Activated naive CD4-positive, alpha-beta T cell treated with anti-CD3 and anti-CD28 coated beads, Interleukin-2, amount 10 ng/mL, durations not matched to agents 7 days and 5 days (primary cell): ENCODE measurements at regions not wholly inside any gene's neighbourhood (a gene's known extent, or its start where the extent isn't known, plus 50 kb on each side); places are given as distances from the start of the nearest gene placed in this dataset.

Experiments used
- CTCF ChIA-PET: fragments of 350-600 bp; sonication (Branson Sonifier 250); formaldehyde crosslinking; loops from one replicate; lab custom pipeline; 2021; ENCODE audit warnings: antibody characterized with exemption; lab: Charles Lee
- DNase-seq: peaks from one replicate; pipeline ENCODE4 v3.0.0-alpha.2; 2020
- H3K27ac Mint-ChIP-seq: one replicate; pipeline ENCODE4 v1.8.0; 2021; ENCODE audit warnings: mild to moderate bottlenecking, moderate library complexity, mixed read lengths
- H3K27me3 Mint-ChIP-seq: one replicate; pipeline ENCODE4 v1.8.0; 2021; ENCODE audit warnings: mild to moderate bottlenecking, mixed read lengths
- H3K36me3 Mint-ChIP-seq: one replicate; pipeline ENCODE4 v1.8.0; 2021; ENCODE audit warnings: mixed read lengths
- H3K4me1 Mint-ChIP-seq: one replicate; pipeline ENCODE4 v1.8.0; 2021; ENCODE audit warnings: mixed read lengths
- H3K4me3 Mint-ChIP-seq: one replicate; pipeline ENCODE4 v1.8.0; 2021; ENCODE audit warnings: mild to moderate bottlenecking, moderate library complexity, mixed read lengths
- H3K9me3 Mint-ChIP-seq: one replicate; pipeline ENCODE4 v1.8.0; 2021; ENCODE audit warnings: mixed read lengths

DNA sequence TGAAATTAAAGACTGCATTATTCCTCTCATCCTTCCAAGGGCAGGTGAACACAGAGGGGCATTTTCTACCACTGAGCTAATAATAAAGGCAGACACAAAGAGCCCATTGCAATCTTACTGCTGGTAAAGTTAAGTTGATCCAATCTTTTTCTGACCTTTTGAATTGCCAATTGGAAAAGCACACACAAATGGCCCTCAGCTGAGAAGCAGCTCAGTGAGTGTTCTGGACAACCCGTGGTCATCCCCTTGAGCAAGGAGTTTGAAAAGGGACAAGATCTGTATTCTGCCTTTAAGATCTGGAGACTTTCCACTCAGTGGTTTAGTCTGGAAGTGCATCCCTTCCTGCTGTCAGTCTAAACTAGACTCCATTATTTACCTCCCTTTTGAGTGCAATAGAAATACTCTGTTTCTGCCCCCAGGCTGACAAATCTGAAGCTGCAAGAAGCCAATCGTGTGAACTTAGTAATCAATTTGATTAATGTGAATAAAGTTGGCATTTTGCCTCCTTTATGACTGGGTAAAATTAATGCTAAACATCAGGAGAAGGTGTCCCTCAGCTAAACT, 835.7 kb downstream of the MAT2B start:
- Mint-ChIP-seq H3K27me3 (no peaks in the 10 kb centered on the region), H3K4me1 (no peaks in the 10 kb centered on the region), H3K36me3 (no peaks in the 10 kb centered on the region), H3K4me3 (no peak overlapping the region), H3K9me3 (peaks cover 6% of the 10 kb centered on the region), H3K27ac (no peak overlapping the region)
- DNase-seq, result no peak
- CTCF ChIA-PET, result no interaction called here

DNA sequence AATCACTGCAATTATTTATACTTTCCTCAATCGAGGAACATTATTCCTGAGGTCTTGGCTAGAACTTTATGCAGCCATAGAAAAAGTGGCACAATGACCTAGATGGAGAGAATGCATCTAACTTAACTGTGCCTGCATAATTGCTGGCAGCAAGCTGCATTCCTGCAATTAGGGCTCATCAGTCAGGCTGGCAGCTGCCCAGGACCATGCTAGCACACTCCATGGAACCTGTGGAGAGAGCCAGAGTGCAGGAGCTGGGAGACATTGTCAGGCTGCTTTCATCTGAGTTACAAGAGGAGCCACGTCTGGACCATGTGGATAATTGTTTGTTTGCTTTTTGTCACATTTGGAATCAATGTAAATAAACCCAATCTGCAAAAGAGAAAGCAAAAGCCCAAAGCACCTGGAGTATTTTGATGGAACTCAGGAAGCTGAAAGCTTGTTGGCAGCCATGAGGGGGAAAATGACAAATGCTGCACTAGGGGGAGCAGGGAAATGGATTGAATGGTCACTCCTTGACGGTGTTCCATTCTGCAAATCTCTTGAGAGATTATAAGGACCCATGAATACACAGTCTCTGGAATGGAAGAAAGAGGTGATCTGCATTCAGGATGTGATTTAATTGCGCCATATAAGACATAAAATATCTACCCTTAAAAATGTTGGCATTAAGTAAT, 839.9 kb downstream of the MAT2B start:
- Mint-ChIP-seq H3K36me3 (no peaks in the 10 kb centered on the region), H3K27ac (no peak overlapping the region), H3K4me1 (no peaks in the 10 kb centered on the region), H3K27me3 (no peaks in the 10 kb centered on the region), H3K9me3 (no peaks in the 10 kb centered on the region), H3K4me3 (no peak overlapping the region)
- CTCF ChIA-PET, result no interaction called here
- DNase-seq, result no peak

DNA sequence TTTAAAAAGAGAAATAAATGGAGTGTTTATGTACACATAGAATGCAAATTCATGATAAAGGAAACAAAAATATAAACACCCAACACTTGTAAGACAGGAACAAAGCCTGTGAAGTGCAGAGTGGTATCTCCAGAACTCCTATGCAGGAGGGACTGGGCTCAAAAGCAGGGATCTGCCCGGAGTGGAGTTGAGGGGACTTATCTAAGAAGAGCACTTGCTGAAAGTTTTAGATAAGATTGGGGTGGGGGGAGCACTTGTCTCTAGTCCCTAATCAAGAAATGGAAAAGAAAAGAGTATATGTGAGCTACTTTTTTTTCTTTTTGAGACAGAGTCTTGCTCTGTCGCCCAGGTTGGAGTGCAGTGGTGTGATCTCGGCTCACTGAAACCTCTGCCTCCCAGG, 840.4 kb downstream of the MAT2B start:
- DNase-seq, result no peak
- H3K27ac Mint-ChIP-seq, result no peak overlapping the region
- no peaks in the 10 kb centered on the region for H3K27me3 Mint-ChIP-seq
- H3K36me3 Mint-ChIP-seq, result no peaks in the 10 kb centered on the region
- no peak overlapping the region for H3K4me3 Mint-ChIP-seq
- H3K9me3 Mint-ChIP-seq, result no peaks in the 10 kb centered on the region
- CTCF ChIA-PET, result no interaction called here
- no peaks in the 10 kb centered on the region for H3K4me1 Mint-ChIP-seq

DNA sequence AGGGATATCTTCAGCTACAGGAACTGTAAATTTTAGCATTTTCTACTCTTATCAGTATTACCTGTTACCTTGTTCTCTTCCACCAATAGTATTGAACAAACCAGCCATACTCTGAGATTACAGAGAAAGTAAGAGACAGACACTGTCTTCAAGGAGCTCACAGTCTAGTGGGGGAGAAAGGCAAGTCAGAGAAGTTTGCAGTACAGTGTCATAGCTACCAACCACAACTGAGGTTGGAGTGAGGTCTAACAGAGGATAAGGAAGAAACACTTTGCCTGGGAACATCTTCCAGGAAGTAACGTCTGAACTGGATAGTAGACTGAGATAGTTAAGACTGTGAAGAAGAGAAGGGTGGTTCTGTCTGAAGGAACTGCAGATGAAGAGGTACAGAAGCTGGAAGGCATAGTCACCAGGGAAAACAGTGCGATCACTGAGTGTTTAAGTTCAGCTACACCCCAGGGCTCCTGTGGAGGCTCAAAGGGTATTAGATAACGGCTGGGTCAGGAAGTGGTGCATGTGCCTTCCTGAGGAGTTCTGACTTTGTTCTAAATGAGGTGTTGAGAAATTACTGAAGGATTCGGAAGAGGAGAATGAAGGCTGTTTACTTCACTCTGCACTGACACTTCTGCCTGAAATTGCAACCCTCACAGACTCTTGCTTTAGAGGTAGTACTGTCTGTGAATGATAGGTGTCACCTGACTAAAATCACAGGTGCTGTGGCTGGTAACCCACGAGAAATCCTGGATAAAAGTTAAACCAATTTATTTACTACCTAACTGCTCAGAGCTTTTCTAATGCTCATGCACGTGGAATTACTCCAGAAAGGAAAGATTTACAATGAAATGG, 841.6 kb downstream of the MAT2B start:
- Mint-ChIP-seq H3K4me3 (no peak overlapping the region), H3K4me1 (no peaks in the 10 kb centered on the region)

DNA sequence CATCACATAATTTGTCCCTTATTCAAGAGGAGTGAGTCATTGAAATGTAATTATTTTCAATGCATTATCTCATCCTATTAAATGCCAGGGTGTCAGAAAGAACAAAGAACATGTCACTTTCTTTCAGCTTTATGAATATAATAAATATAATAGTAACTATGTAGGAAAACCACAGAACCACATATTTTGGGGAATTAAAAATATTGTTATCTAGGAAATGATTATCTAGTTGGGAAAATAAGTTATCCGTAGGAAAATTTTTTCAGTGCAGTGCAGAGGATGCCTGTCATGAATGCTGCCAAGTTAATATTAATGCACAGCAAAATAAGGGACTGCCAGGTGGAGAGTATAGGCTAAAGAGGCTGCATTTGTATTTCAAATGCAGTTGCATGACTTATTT, 844.8 kb downstream of the MAT2B start:
- CTCF ChIA-PET, result no interaction called here
- no peaks in the 10 kb centered on the region for H3K9me3 Mint-ChIP-seq
- H3K4me3 Mint-ChIP-seq, result no peak overlapping the region
- H3K27me3 Mint-ChIP-seq, result no peaks in the 10 kb centered on the region
- H3K27ac Mint-ChIP-seq, result no peak overlapping the region
- H3K36me3 Mint-ChIP-seq, result no peaks in the 10 kb centered on the region
- H3K4me1 Mint-ChIP-seq, result no peaks in the 10 kb centered on the region
- DNase-seq, result no peak

More for the DNA sequence above, 841.6 kb downstream of the MAT2B start:
- CTCF ChIA-PET, result no interaction called here
- Mint-ChIP-seq H3K36me3 (no peaks in the 10 kb centered on the region), H3K27ac (no peak overlapping the region), H3K9me3 (no peaks in the 10 kb centered on the region), H3K27me3 (no peaks in the 10 kb centered on the region)
- no peak for DNase-seq

DNA sequence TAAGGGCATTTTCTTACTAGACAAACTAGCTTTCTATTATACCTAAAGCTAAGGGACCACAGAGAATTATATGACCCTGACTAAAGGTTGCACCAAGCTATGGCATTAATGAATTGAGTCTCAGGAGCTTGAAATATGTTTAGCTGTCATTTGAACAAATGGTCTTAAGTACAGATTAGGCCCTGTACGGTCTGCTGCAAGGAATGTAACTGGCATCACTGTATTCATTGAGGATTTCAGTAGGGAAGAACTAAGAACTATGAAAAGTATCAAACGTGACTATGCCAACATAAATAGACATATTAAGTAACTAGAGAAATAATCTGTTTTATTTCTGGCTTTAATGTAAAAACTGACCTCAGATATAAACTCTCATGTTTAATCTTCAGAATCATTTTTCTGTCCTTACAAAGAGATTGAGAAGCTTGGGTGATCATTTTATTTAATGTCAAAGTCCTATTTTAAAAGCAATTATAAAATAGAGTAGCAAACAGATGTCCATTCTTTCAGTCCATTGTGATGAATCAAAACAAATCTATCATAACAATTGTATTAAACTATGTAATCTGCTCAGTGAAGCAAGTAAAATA, 845.9 kb downstream of the MAT2B start:
- Mint-ChIP-seq H3K4me3 (no peak overlapping the region), H3K36me3 (no peaks in the 10 kb centered on the region), H3K4me1 (no peaks in the 10 kb centered on the region), H3K27ac (no peak overlapping the region), H3K27me3 (no peaks in the 10 kb centered on the region), H3K9me3 (no peaks in the 10 kb centered on the region)
- CTCF ChIA-PET, result no interaction called here
- DNase-seq, result no peak

DNA sequence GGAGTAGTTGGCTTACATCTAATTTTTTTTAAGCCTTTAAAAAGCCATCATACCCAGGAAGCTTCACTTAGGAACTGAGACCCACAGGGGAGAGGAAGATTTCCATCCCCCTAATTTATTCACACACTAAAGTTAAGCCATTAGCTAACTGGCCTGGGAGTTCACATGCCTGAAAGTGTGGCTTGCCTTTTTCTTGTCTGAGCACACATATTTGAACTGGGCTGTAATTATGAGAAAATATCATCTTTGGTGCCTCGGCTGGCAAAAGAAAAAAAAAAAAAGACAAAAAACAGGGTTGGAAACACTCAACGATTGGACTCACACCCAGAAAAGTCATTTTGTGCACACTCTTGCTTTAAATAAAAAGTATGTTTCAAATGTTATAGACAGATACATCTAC, 847.3 kb downstream of the MAT2B start:
- Mint-ChIP-seq H3K4me3 (no peak overlapping the region), H3K9me3 (peaks cover 2% of the 10 kb centered on the region), H3K36me3 (no peaks in the 10 kb centered on the region), H3K27me3 (no peaks in the 10 kb centered on the region), H3K27ac (no peak overlapping the region), H3K4me1 (no peaks in the 10 kb centered on the region)
- CTCF ChIA-PET, result no interaction called here
- DNase-seq, result no peak

DNA sequence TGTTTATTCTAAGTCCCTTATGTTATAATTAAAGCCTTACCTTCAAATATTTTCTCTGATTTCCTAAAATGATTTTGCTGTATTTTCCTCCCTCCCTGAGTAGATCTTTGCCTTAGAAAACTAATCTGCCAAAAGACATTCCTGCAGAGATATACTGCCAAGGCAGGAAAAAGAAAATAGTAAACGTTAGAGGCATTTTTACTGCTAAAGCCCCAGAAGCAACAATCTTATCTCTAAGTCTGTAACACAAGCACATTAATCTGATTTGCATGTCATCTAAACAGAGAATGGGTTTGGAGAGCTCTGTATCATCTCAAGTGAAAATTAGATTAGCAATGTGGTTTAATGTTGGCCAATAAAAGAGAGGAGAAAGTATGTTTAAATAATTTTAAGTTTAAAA, 847.7 kb downstream of the MAT2B start:
- CTCF ChIA-PET, result no interaction called here
- Mint-ChIP-seq H3K27ac (no peak overlapping the region), H3K9me3 (peaks cover 2% of the 10 kb centered on the region), H3K27me3 (no peaks in the 10 kb centered on the region), H3K36me3 (no peaks in the 10 kb centered on the region), H3K4me1 (no peaks in the 10 kb centered on the region), H3K4me3 (no peak overlapping the region)
- no peak for DNase-seq

DNA sequence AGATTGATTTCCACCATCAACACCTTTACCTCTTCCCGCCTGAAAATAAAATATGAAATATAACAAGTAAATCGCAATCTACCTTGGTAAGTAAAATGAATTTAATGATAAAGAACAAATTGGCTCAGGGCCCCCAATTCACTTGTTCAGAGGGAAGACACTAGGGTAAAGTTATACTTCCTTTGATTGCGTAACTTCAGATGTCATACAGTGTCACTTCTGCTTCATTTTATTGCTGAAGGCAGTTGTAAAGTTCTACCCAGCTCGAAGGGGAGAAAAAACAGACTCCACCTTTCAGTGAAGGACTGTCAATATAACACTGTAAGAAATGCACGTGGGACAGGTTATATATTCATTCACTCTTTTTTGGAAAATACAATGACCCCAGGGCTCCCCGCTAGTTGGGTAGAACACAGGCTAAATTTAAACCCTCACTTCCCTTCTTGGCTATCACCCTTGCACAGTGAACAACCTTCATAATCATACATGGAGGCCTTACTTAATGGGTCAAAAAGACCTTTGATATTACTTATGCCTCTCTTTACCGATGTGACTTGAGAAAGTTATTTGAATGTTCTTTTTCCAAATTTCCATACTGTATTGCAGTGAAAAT, 848.8 kb downstream of the MAT2B start:
- DNase-seq, result no peak
- H3K36me3 Mint-ChIP-seq, result no peaks in the 10 kb centered on the region
- CTCF ChIA-PET, result no interaction called here
- no peak overlapping the region for H3K27ac Mint-ChIP-seq
- no peaks in the 10 kb centered on the region for H3K4me1 Mint-ChIP-seq
- H3K27me3 Mint-ChIP-seq, result no peaks in the 10 kb centered on the region
- H3K9me3 Mint-ChIP-seq, result peaks cover 2% of the 10 kb centered on the region
- no peak overlapping the region for H3K4me3 Mint-ChIP-seq

DNA sequence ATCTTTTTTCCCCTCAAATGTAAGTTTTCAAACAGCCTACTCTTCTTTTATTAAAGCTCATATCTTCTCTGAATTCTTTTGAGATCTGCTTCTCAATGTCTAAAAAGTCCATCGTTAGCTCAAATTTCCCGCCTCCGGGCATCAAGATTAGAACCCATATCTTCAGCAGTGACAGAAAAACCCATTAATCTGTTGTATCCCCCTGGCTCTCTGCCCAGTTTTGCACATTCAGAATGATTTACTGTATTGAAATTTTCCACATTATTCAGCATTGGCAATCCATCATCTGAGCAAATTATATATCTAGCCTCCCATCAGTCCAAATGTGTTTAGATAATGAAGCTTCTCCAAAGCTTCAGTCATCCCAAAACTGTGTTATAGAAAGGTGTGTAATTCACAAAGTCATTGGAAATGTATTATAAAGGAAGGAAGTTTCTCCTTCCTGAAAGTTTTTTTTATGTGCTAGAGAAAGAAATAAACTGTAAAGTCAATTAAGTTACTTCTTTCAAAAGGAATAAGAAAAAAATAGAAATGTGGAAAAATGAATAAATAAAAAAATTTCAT, 849.9 kb downstream of the MAT2B start:
- Mint-ChIP-seq H3K27me3 (no peaks in the 10 kb centered on the region), H3K9me3 (peaks cover 5% of the 10 kb centered on the region), H3K4me3 (no peak overlapping the region), H3K27ac (no peak overlapping the region), H3K4me1 (no peaks in the 10 kb centered on the region), H3K36me3 (no peaks in the 10 kb centered on the region)
- CTCF ChIA-PET, result no interaction called here
- DNase-seq, result no peak

DNA sequence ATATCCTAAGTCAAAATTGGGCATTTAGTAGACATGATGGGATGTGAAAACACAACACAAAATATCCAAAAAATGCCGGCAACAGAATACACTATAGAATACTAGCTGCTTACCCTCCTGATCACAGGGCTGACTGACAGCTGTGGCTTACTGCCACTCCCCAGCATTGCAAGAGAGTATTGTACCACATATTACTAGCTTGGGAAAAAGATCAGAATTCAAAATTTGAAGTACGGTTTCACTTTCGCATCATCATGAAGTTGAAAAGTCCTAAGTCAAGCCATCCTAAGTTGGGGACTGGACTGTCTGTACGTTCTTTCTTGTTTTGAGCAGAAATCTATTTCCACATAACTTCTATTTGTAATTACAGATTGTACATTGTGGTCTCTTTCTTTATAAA, 851.4 kb downstream of the MAT2B start:
- H3K9me3 Mint-ChIP-seq, result peaks cover 5% of the 10 kb centered on the region
- no peaks in the 10 kb centered on the region for H3K36me3 Mint-ChIP-seq
- CTCF ChIA-PET, result no interaction called here
- H3K4me3 Mint-ChIP-seq, result no peak overlapping the region
- DNase-seq, result no peak
- H3K27ac Mint-ChIP-seq, result no peak overlapping the region
- H3K27me3 Mint-ChIP-seq, result no peaks in the 10 kb centered on the region
- H3K4me1 Mint-ChIP-seq, result no peaks in the 10 kb centered on the region

DNA sequence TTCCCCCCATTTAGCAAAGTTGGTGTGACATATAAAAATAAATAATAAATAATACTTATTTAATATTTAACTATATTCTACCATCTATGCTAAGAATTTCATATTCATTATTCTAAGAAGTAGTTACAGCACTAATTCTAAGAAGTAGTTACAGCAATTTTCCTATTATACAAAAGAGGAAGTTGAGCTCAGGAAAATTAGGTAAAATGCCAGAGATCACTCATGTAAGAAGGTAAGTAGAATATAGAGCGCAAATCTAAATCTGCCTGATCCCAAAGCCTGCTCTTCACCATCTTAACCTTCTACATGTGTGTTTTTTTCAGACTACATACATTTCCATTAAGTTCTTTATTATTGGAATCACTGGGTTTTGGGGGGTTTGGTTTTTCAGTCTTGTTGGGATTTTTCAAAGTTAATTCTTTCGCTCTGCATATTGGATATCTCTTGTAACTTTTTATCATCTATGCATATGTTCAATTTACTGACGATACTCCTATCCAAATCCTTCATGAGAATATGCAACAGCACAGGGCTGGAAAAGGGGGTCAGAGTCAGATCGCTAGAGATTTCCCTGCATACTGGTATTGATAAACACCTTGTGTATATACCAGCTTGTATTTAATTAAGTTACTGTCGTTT, 852.1 kb downstream of the MAT2B start:
- Mint-ChIP-seq H3K4me1 (no peaks in the 10 kb centered on the region), H3K9me3 (peaks cover 5% of the 10 kb centered on the region), H3K27me3 (no peaks in the 10 kb centered on the region), H3K36me3 (no peaks in the 10 kb centered on the region), H3K4me3 (no peak overlapping the region), H3K27ac (no peak overlapping the region)
- CTCF ChIA-PET, result no interaction called here
- no peak for DNase-seq

DNA sequence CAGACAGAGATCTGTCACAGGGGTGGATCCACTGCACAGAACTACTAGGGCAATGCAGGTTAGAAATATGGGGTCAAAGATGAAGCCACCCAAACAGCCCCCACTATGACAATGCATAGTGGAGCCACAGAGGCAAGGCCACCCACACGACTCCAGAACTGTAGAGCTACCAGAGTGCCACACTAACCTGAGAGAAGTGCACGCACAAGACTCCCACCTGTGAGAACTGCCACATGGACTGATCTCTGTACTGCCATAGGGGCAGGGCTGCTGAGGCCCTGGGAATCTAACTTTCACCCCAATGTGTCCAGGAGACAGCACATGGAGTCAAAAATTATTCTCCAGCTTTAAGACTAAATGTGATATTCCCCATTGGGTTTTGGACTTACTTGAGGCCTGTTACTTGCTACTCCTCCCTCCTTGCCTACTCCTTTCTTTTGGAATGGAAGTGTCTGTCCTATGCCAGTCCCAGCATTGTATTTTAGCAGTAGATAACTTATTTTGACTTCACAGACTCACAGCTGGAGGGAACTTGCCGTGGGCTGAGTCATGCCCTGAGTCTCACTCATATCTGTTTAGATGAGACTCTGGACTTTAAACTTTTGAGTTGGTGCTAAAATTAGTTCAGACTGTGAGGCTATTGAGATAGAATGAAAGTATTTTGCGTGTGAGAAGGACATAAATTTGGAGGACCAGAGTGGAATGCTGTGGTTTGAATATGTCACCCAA, 853.3 kb downstream of the MAT2B start:
- Mint-ChIP-seq H3K4me3 (no peak overlapping the region), H3K4me1 (no peaks in the 10 kb centered on the region), H3K27me3 (no peaks in the 10 kb centered on the region), H3K27ac (no peak overlapping the region), H3K9me3 (peaks cover 5% of the 10 kb centered on the region), H3K36me3 (no peaks in the 10 kb centered on the region)
- DNase-seq, result no peak
- CTCF ChIA-PET, result no interaction called here
